ENCODE measurements at regions not wholly inside any gene's neighbourhood (a gene's known extent, or its start where the extent isn't known, plus 50 kb on each side); places are given as distances from the start of the nearest gene placed in this dataset.
A peak's percentile ranks its signal among the peaks of the same experiment; 100 is the strongest.

GRCh38 chr10:28983799-28984198 lies 305.1 kb upstream of the LYZL1 start:
- intact Hi-C loops (cut with micrococcal nuclease; ENCODE audit: unreplicated experiment), result no loop called here
- Histone ChIP-seq H3K36me3 (ENCODE audit: control insufficient read depth in 2 of 2, insufficient read depth in 2 of 2, low read length in 1 of 2) (no peaks in the 10 kb centered on the region), H3K9ac (ENCODE audit: control insufficient read depth, insufficient read depth, low read length) (no peak overlapping the region), H3K4me2 (ENCODE audit: control insufficient read depth, insufficient read depth) (no peak overlapping the region), H2AFZ (ENCODE audit: control insufficient read depth, low read depth, low read length) (no peak overlapping the region), H3K9me3 (replicated peaks; ENCODE audit: control insufficient read depth, insufficient read depth, low read length) (no peaks in the 10 kb centered on the region), H3K27ac (ENCODE audit: control insufficient read depth, insufficient read depth) (no peak overlapping the region), H3K79me2 (ENCODE audit: control insufficient read depth, insufficient read depth, low read length) (no peaks in the 10 kb centered on the region), H3K27me3 (replicated peaks in 1 of 2; ENCODE audit: control insufficient read depth in 2 of 2, insufficient read depth in 2 of 2, low read length in 1 of 2) (no peaks in the 10 kb centered on the region), H4K20me1 (ENCODE audit: control insufficient read depth, insufficient read depth) (no peaks in the 10 kb centered on the region), H3K4me1 (ENCODE audit: control insufficient read depth, insufficient read depth, low read length) (no peaks in the 10 kb centered on the region), H3K4me3 (no peak overlapping the region)
- BruUV-seq (replicated peaks), result no TSS peak
- WGBS (ENCODE audit: insufficient coverage, insufficient replicate concordance, low lambda C conversion rate, missing lambda C conversion rate), result 19% methylated on average over 3 of the region's 3 CpGs
- TF ChIP-seq, protein P1, sequence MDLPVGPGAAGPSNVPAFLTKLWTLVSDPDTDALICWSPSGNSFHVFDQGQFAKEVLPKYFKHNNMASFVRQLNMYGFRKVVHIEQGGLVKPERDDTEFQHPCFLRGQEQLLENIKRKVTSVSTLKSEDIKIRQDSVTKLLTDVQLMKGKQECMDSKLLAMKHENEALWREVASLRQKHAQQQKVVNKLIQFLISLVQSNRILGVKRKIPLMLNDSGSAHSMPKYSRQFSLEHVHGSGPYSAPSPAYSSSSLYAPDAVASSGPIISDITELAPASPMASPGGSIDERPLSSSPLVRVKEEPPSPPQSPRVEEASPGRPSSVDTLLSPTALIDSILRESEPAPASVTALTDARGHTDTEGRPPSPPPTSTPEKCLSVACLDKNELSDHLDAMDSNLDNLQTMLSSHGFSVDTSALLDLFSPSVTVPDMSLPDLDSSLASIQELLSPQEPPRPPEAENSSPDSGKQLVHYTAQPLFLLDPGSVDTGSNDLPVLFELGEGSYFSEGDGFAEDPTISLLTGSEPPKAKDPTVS (IDR thresholded peaks at IDR 0.05; ENCODE audit: low read depth, low read length), result no peak
- TF ChIP-seq BMI1 (IDR thresholded peaks at IDR 0.05; ENCODE audit: borderline replicate concordance), result no peak
- no peak for TF ChIP-seq SMAD1 (IDR thresholded peaks at IDR 0.05; ENCODE audit: low read depth, partially characterized antibody)
- no peak for TF ChIP-seq IRF4 (IDR thresholded peaks at IDR 0.05; ENCODE audit: low read depth, low read length)
- no peak for TF ChIP-seq CBX5 (IDR thresholded peaks at IDR 0.05; ENCODE audit: low read depth)
- no peak for TF ChIP-seq NFYA (IDR thresholded peaks at IDR 0.05; ENCODE audit: borderline replicate concordance, low read depth, low read length)
- TF ChIP-seq MTA3 (IDR thresholded peaks at IDR 0.05; ENCODE audit: borderline replicate concordance, low read length), result no peak
- in situ Hi-C loops (cut with MboI), result no loop called here
- ChIA-PET CTCF (no interaction called here), RAD21 (ENCODE audit: unreplicated experiment) (no interaction called here), SMC1A (ENCODE audit: uncharacterized antibody, unreplicated experiment) (no interaction called here), POLR2A (no interaction called here)
- FAIRE-seq (no peak), ATAC-seq (no peak), DNase-seq (ENCODE audit: low read depth, low spot score) (no peak)

- 13% methylated on average over 6 of the region's 6 CpGs for WGBS (ENCODE audit: insufficient coverage, insufficient replicate concordance, low lambda C conversion rate, missing lambda C conversion rate)
- Histone ChIP-seq H3K9ac (ENCODE audit: control insufficient read depth, insufficient read depth, low read length) (no peak overlapping the region), H3K4me2 (ENCODE audit: control insufficient read depth, insufficient read depth) (no peak overlapping the region), H3K4me3 (no peak overlapping the region), H3K36me3 (ENCODE audit: control insufficient read depth in 2 of 2, insufficient read depth in 2 of 2, low read length in 1 of 2) (no peaks in the 10 kb centered on the region), H3K27ac (ENCODE audit: control insufficient read depth, insufficient read depth) (no peak overlapping the region), H3K27me3 (replicated peaks in 1 of 2; ENCODE audit: control insufficient read depth in 2 of 2, insufficient read depth in 2 of 2, low read length in 1 of 2) (no peaks in the 10 kb centered on the region), H3K79me2 (ENCODE audit: control insufficient read depth, insufficient read depth, low read length) (no peaks in the 10 kb centered on the region), H2AFZ (ENCODE audit: control insufficient read depth, low read depth, low read length) (no peak overlapping the region), H4K20me1 (ENCODE audit: control insufficient read depth, insufficient read depth) (no peaks in the 10 kb centered on the region), H3K9me3 (replicated peaks; ENCODE audit: control insufficient read depth, insufficient read depth, low read length) (no peaks in the 10 kb centered on the region), H3K4me1 (ENCODE audit: control insufficient read depth, insufficient read depth, low read length) (no peaks in the 10 kb centered on the region)
- FAIRE-seq, result no peak
- ChIA-PET CTCF (no interaction called here), RAD21 (ENCODE audit: unreplicated experiment) (no interaction called here), SMC1A (ENCODE audit: uncharacterized antibody, unreplicated experiment) (no interaction called here), POLR2A (no interaction called here)
- BruUV-seq (replicated peaks), result no TSS peak
- ATAC-seq, result peak; percentile 77
- TF ChIP-seq SPI1 (IDR thresholded peaks at IDR 0.05; ENCODE audit: borderline replicate concordance, insufficient read depth, low read depth, low read length), result peak; percentile 42; the same call in 1 of the 2 replicates
- no peak for TF ChIP-seq PKNOX1 (IDR thresholded peaks at IDR 0.05)
- no peak for DNase-seq (ENCODE audit: low read depth, low spot score)
- intact Hi-C loops (cut with micrococcal nuclease; ENCODE audit: unreplicated experiment) (no loop called here), in situ Hi-C loops (cut with MboI) (no loop called here)
Measured at GRCh38 chr10:28984431-28984830, 304.4 kb upstream of the LYZL1 start.

All from GM12878 (cell line).